K562 (cell line): ENCODE measurements at regions not wholly inside any gene's neighbourhood (a gene's known extent, or its start where the extent isn't known, plus 50 kb on each side); places are given as distances from the start of the nearest gene placed in this dataset.

Experiments used
- CHD2 ChIP-seq: IDR thresholded peaks from 2 replicates; pipeline ENCODE4 v1.6.1; 2011; ENCODE audit warnings: low read depth, low read length
- EP300 ChIP-seq: IDR thresholded peaks from 2 replicates; pipeline ENCODE4 v1.6.1; 2012; ENCODE audit warnings: low read length, improper control_type of control experiment
- GTF2A2 ChIP-seq: IDR thresholded peaks from 2 replicates; pipeline ENCODE4 v1.6.1; 2016; ENCODE audit warnings: mild to moderate bottlenecking, missing genetic modification characterization, missing compliant biosample characterization
- GTF2B ChIP-seq: IDR thresholded peaks from 2 replicates; pipeline ENCODE4 v1.6.1; 2011; ENCODE audit not compliant: insufficient read length; ENCODE audit errors: extremely low read depth
- KLF1 ChIP-seq: fragments of 450-650 bp; IDR thresholded peaks from 2 replicates; pipeline ENCODE4 v1.6.1; 2016; ENCODE audit warnings: missing genetic modification characterization, missing compliant biosample characterization
- RAD21 ChIP-seq, 2 experiments: fragments of 250-450 bp in 1 of 2; fragments of 450-650 bp in 1 of 2; sonication (Bioruptor Pico) in 1 of 2; formaldehyde crosslinking in 1 of 2; IDR thresholded peaks in 1 of 2; conservative IDR thresholded peaks in 1 of 2; 2 replicates each; pipeline versions ENCODE4 v1.4.0 to v1.8.0; 2020 to 2022; ENCODE audit warnings: mild to moderate bottlenecking in 2 of 2, moderate library complexity in 1 of 2
- XRCC5 ChIP-seq: fragments of 200-400 bp; formaldehyde crosslinking; IDR thresholded peaks from 2 replicates; pipeline ENCODE4 v1.6.1; 2017; ENCODE audit warnings: low read depth, mild to moderate bottlenecking, low read length
- ZNF146 ChIP-seq: IDR thresholded peaks from one replicate; pipeline ENCODE4 v1.6.1; 2018; ENCODE audit warnings: missing compliant biosample characterization; ENCODE audit not compliant: unreplicated experiment
- ZNF263 ChIP-seq: sonication (generic); formaldehyde crosslinking; IDR thresholded peaks from 2 replicates; pipeline ENCODE4 v1.8.0; 2022; ENCODE audit warnings: mild to moderate bottlenecking, missing genetic modification reagents, borderline replicate concordance

GRCh38 chr14:51533872-51534553 is 117.7 kb upstream of the FRMD6 start:
- no peak for TF ChIP-seq RAD21 (CRISPR knock-in tag; conservative IDR thresholded peaks at IDR 0.05 in 1 of 2, IDR thresholded peaks at IDR 0.05 in 1 of 2)
- no peak for TF ChIP-seq ZNF146
- no peak for TF ChIP-seq GTF2B
- TF ChIP-seq CHD2 = no peak
- TF ChIP-seq EP300 = no peak
- TF ChIP-seq KLF1 (tag) = no peak
- TF ChIP-seq XRCC5 = no peak
- TF ChIP-seq ZNF263 = no peak
- TF ChIP-seq GTF2A2 (tag) = no peak
